K562 (cell line): ENCODE measurements at regions not wholly inside any gene's neighbourhood (a gene's known extent, or its start where the extent isn't known, plus 50 kb on each side); places are given as distances from the start of the nearest gene placed in this dataset.

ENCODE experiments used
- NFXL1 ChIP-seq: fragments of 450-650 bp; formaldehyde crosslinking; IDR thresholded peaks from 2 replicates; pipeline ENCODE4 v1.4.0; 2021; ENCODE audit warnings: mild to moderate bottlenecking
- PTTG1 ChIP-seq: fragments of 450-650 bp; IDR thresholded peaks from 2 replicates; pipeline ENCODE4 v1.6.1; 2016; ENCODE audit warnings: low read depth, mild to moderate bottlenecking, missing genetic modification characterization, missing compliant biosample characterization
- SP1 ChIP-seq: sonication (generic); formaldehyde crosslinking; IDR thresholded peaks from 2 replicates; pipeline ENCODE4 v1.8.1; 2022; ENCODE audit warnings: mild to moderate bottlenecking, missing genetic modification reagents
- SUPT5H ChIP-seq: fragments of 450-650 bp; IDR thresholded peaks from 2 replicates; pipeline ENCODE4 v1.6.1; 2016
- TF ChIP-seq, protein P1 (sequence below), 3 experiments: IDR thresholded peaks in 2 of 3; conservative IDR thresholded peaks in 1 of 3; 2 replicates each; pipeline ENCODE4 v1.5.1; 2011 to 2012; ENCODE audit warnings: low read length in 3 of 3, mild to moderate bottlenecking in 3 of 3, control low read depth in 2 of 3, improper control_type of control experiment in 1 of 3, inconsistent platforms in 1 of 3, low read depth in 1 of 3, mixed read lengths in 1 of 3, moderate library complexity in 1 of 3; ENCODE audit not compliant: insufficient read depth in 2 of 3
- TF ChIP-seq, protein P2 (sequence below): fragments of 450-650 bp; IDR thresholded peaks from 2 replicates; pipeline ENCODE4 v1.6.1; 2018; ENCODE audit not compliant: partially characterized antibody

DNA sequence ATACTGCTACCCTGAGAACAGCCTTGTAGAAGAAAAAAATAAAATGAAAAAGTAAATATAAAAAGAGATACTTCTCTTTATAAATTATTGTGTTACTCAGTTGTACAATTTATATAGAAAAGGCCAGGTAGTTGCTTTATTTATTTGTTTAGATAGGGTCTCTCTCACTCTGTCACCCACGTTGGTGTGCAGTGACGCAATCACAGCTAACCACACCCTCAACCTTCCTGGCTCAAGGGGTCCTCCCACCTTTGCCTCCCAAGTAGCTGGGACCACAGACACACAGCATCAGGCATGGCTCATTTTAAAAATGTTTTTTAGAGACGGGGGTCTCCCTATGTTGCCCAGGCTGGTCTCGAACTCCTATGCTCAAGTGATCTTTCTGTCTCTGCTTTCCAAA, 175.4 kb upstream of the PZP start:
- TF ChIP-seq, protein P1, sequence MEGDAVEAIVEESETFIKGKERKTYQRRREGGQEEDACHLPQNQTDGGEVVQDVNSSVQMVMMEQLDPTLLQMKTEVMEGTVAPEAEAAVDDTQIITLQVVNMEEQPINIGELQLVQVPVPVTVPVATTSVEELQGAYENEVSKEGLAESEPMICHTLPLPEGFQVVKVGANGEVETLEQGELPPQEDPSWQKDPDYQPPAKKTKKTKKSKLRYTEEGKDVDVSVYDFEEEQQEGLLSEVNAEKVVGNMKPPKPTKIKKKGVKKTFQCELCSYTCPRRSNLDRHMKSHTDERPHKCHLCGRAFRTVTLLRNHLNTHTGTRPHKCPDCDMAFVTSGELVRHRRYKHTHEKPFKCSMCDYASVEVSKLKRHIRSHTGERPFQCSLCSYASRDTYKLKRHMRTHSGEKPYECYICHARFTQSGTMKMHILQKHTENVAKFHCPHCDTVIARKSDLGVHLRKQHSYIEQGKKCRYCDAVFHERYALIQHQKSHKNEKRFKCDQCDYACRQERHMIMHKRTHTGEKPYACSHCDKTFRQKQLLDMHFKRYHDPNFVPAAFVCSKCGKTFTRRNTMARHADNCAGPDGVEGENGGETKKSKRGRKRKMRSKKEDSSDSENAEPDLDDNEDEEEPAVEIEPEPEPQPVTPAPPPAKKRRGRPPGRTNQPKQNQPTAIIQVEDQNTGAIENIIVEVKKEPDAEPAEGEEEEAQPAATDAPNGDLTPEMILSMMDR (IDR thresholded peaks at IDR 0.05 in 2 of 3, conservative IDR thresholded peaks at IDR 0.05 in 1 of 3; ENCODE audit: insufficient read depth in 2 of 3, low read depth in 1 of 3, low read length in 3 of 3), result no peak
- TF ChIP-seq PTTG1 (tag), result no peak
- TF ChIP-seq, protein P2, sequence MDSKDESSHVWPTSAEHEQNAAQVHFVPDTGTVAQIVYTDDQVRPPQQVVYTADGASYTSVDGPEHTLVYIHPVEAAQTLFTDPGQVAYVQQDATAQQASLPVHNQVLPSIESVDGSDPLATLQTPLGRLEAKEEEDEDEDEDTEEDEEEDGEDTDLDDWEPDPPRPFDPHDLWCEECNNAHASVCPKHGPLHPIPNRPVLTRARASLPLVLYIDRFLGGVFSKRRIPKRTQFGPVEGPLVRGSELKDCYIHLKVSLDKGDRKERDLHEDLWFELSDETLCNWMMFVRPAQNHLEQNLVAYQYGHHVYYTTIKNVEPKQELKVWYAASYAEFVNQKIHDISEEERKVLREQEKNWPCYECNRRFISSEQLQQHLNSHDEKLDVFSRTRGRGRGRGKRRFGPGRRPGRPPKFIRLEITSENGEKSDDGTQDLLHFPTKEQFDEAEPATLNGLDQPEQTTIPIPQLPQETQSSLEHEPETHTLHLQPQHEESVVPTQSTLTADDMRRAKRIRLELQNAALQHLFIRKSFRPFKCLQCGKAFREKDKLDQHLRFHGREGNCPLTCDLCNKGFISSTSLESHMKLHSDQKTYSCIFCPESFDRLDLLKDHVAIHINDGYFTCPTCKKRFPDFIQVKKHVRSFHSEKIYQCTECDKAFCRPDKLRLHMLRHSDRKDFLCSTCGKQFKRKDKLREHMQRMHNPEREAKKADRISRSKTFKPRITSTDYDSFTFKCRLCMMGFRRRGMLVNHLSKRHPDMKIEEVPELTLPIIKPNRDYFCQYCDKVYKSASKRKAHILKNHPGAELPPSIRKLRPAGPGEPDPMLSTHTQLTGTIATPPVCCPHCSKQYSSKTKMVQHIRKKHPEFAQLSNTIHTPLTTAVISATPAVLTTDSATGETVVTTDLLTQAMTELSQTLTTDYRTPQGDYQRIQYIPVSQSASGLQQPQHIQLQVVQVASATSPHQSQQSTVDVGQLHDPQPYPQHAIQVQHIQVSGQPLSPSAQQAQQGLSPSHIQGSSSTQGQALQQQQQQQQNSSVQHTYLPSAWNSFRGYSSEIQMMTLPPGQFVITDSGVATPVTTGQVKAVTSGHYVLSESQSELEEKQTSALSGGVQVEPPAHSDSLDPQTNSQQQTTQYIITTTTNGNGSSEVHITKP, result no peak
- no peak for TF ChIP-seq NFXL1 (CRISPR knock-in tag)
- TF ChIP-seq SUPT5H, result no peak
- no peak for TF ChIP-seq SP1 (CRISPR knock-in tag)
